ENCODE measurements at regions not wholly inside any gene's neighbourhood (a gene's known extent, or its start where the extent isn't known, plus 50 kb on each side); places are given as distances from the start of the nearest gene placed in this dataset.

- no peak overlapping the region for H3K9ac ChIP-seq (ENCODE audit: extremely low read depth, insufficient read length, low read length)
- WGBS (ENCODE audit: extremely low coverage, insufficient read length, low lambda C conversion rate): no CpG with 5 or more reads among the region's 1 CpG
These were observed 103.5 kb downstream of the FMR1NB start for GRCh38 chrX:148084611-148085010.

More at GRCh38 chrX:148084611-148085010, 103.5 kb downstream of the FMR1NB start:
- H2AFZ ChIP-seq (ENCODE audit: low read length): no peak overlapping the region
- no peaks in the 10 kb centered on the region for H4K20me1 ChIP-seq (ENCODE audit: control insufficient read depth, insufficient read depth, insufficient read length)
- Mint-ChIP-seq H3K36me3 (ENCODE audit: insufficient read depth in 1 of 3, low read depth in 3 of 3) (peaks cover 0 to 4% (median 2%) of the 10 kb centered on the region in 3 experiments; a peak in 1 of 7 replicates), H3K4me3 (no peak overlapping the region), H3K4me1 (no peaks in the 10 kb centered on the region), H3K9me3 (peaks cover 62 to 68% of the 10 kb centered on the region in 2 experiments), H3K27me3 (ENCODE audit: low read depth) (no peaks in the 10 kb centered on the region), H3K27ac (no peak overlapping the region)
- no peak overlapping the region for H2BK20ac ChIP-seq (ENCODE audit: low read depth, low read length, poor library complexity, severe bottlenecking)
- H3K14ac ChIP-seq (ENCODE audit: insufficient read depth, low read length): no peak overlapping the region
- no peak overlapping the region for H2BK5ac ChIP-seq (ENCODE audit: insufficient read length, low read length)
- H2BK120ac ChIP-seq (ENCODE audit: low read depth, low read length, poor library complexity, severe bottlenecking): no peak overlapping the region
- no peak for DNase-seq
- no peaks in the 10 kb centered on the region for H3K79me2 ChIP-seq (ENCODE audit: insufficient read depth, low read length)
- H4K5ac ChIP-seq (ENCODE audit: insufficient read length, low read depth, low read length): no peak overlapping the region
- H2BK12ac ChIP-seq (ENCODE audit: insufficient read length, low read depth, low read length): no peak overlapping the region
- H3K23me2 ChIP-seq (ENCODE audit: insufficient read length, low read depth, low read length, poor library complexity, severe bottlenecking): no peaks in the 10 kb centered on the region
- H3K56ac ChIP-seq (ENCODE audit: insufficient read length, low read depth, low read length): no peak overlapping the region
- no peak overlapping the region for H3K27ac ChIP-seq (ENCODE audit: insufficient read length, low read depth, low read length)
- H3T11ph ChIP-seq (ENCODE audit: low read length): no peak overlapping the region
- no peak overlapping the region for H2AK5ac ChIP-seq (ENCODE audit: insufficient read length, low read length)
- H3K18ac ChIP-seq (ENCODE audit: insufficient read length, low read depth, low read length): no peak overlapping the region
- H3K4me2 ChIP-seq (ENCODE audit: insufficient read depth, insufficient read length, low read length): no peak overlapping the region
- H2BK15ac ChIP-seq (ENCODE audit: low read depth, low read length): no peak overlapping the region
- H3K4me1 ChIP-seq (ENCODE audit: insufficient read depth, low read length): no peaks in the 10 kb centered on the region
- no peaks in the 10 kb centered on the region for H3K27me3 ChIP-seq (ENCODE audit: insufficient read depth, low read length)
- TF ChIP-seq CTCF (conservative IDR thresholded peaks at IDR 0.05): no peak
- no peak overlapping the region for H4K91ac ChIP-seq (ENCODE audit: insufficient read length, low read depth, low read length)
- H3K4ac ChIP-seq (ENCODE audit: low read depth, low read length): no peak overlapping the region
- H3K9me3 ChIP-seq (ENCODE audit: control insufficient read depth, low read depth, low read length): no peaks in the 10 kb centered on the region
- no peak overlapping the region for H4K8ac ChIP-seq (replicated peaks; ENCODE audit: insufficient read length, low read depth, low read length)
- H3K23ac ChIP-seq (ENCODE audit: insufficient read length, low read depth, low read length): no peak overlapping the region
- no peaks in the 10 kb centered on the region for H3K79me1 ChIP-seq (ENCODE audit: insufficient read depth, low read depth, low read length, poor library complexity, severe bottlenecking)
